ENCODE measurements at regions not wholly inside any gene's neighbourhood (a gene's known extent, or its start where the extent isn't known, plus 50 kb on each side); places are given as distances from the start of the nearest gene placed in this dataset.
A peak's percentile ranks its signal among the peaks of the same experiment; 100 is the strongest.
"Not testable (repeated sequence)": the region's sequence is repeated elsewhere in the genome, so short reads cannot be mapped to it uniquely, and the experiment has no call there.

DNA sequence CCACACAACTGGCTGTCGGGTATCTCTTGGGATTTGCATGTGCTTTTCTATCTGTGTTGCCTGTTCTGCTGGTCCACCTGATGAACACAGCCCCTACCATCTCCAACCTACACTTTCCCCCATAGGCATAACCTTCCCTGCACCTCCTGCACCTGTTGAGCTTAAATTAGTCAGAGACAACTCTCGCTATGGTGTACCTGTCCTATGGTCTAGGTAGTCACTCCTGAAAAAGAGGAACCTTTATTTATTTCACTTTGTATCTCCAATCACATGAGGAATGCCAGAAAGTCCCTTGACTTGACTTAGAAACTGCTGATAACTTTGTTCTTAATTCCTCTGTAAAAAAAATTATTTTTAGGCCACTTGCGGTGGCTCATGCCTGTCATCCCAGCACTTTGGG lies 338.1 kb downstream of the DHRSX start:
- DNase-seq = no peak

DNA sequence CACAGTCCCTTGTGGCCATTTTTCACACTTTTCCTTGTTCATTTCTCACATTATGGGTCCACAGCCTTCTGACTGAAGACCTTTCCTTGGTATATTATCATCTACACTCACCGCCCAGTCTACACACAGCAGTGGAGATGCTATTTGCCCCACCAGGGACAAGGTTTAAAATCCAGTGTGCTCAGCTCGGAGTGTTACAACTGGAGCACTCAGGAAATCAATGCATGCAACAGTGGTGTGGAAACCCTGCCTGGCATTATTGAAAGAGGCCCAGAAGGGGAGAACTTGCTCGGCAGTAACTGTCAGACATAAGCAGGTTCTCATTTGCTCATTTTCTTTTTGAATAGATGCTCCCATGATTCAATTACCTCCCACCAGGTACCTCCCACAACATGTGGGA lies 340.9 kb downstream of the DHRSX start:
- DNase-seq = no peak

DNA sequence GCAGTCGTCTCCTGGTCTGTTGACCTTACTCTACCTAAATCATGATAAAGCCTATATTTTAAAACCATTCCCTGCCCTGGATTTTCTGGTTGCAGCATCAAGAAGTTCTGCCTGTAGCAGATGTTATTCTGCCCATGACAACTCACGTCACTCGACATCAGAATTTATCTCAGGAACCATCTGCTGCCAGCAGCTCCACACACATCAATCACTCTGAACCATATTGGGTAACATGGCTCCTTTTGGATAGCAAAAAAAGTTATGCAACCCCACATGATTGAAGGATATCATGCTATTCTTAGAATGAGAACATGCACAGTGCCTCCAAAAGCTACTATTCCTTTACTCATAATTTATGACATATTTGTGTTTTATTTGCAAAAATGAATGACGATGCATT lies 341.4 kb downstream of the DHRSX start:
- no peak for DNase-seq

DNA sequence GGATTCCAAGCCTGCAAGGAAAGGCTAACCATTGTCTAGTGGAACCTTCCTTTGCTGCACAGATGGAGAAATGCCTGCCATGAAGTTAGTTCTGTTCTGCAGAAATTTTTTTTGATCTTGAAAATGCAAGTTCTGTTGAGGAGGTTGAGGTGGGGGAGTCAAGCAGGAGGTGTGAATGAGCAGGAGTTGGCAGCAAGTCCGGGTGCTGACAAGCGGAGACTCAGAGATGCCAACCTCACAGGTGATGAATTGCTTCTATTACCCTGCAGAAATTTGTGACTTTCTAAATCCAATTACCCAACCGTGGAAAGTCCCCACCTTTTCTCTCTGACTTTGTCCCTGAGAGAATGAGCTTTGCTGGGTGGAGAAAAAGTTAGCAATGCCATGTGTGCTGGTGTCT lies 350.1 kb downstream of the DHRSX start:
- DNase-seq = no peak

DNA sequence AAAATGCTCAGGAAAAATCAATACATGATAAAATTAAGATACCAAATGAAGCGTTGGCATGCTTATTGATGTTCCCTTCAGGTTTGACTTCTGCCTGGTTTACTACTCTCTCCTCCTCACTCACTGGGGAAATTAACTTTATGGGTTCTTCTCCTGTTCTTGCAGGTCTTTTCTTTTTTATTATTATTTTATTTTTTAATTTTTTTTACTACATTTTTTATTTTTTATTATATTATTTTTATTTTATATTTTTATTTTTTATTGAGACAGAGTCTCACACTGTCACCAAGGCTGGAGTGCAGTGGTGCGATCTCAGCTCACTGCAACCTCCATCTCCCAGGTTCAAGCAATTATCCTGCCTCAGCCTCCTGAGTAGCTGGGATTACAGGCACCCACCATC lies 350.8 kb downstream of the DHRSX start:
- not testable (repeated sequence) for DNase-seq

DNA sequence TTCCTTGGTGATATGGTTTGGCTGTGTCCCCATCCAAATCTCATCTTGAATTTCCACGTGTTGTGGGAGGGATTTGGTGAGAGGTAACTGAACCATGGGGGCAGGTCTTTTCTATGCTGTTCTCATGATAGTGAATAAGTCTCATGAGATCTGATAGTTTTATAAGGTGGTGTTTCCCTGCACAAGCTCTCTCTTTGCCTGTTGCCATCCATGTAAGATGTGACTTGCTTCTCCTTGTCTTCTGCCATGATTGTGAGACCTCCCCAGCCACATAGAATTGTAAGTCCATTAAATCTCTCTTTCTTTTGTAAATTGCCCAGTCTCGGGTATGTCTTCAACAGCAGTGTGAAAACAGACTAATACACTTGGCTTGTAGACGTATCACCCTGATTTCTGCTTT lies 351.7 kb downstream of the DHRSX start:
- DNase-seq = not testable (repeated sequence)

DNA sequence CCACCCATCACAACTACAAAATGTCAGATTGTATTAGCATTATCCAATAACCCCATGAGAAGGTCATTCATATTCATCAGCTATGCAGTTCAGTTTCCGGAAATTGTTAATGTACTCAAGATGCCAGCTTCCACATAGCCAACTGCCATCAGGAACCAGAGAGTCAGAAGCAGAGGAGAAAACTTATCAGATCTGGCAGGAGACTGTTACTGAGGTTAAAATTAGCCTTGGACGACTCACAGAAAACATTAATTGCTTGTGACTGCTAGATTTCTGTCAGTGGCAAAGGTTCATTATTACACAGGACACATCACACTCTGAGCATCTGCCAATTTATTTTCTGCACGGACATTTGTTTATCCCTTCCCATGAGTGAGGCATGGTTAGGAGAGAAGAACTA lies 352.8 kb downstream of the DHRSX start:
- DNase-seq = peak; percentile 47

DNA sequence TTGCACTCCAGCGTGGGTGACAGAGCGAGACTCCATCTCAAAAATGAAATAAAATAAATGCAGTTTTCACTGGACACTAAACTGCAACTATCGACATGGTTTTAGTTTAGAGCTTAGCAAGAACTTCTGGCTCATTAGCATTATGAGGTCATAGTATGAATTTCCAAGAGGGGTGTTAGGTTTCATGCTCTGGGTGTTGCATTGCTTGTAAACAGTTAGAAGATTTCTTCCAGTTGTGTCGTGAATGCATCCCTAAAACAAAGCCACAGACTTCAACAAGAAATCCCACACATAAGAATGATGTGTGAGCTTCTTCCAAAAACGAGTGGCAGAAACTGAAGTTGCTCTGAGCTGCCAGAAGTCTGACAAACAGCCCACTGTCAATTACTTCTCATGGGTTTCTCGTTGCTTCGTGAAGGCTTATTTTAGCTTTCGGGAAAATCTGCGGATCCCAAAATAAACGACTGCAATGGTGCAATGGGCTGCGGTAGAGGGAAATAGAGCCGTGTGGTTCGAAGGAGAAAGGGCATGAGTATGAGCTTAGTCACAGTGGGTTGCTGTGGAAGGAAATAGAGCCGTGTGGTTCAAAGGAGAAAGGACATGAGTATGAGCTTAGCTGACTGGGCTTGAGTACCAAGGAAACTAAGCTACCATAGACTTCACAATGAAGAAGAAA lies 354.9 kb downstream of the DHRSX start:
- peak; percentile 59 for DNase-seq

DNA sequence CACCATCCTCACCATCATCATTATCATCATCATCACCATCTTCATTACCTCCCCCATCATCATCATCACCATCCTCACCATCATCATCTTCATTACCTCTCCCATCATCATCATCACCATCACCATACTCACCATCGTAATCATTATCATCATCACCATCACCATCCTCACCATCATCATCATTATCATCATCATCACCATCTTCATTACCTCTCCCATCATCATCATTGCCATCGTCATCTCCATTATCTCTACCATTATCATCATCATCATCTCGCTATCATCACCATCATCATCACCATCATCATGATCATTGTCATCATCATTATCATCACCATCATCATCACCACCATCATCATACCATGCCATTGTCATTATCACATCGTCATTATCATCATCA lies 362.9 kb downstream of the DHRSX start:
- no peak for DNase-seq

DNA sequence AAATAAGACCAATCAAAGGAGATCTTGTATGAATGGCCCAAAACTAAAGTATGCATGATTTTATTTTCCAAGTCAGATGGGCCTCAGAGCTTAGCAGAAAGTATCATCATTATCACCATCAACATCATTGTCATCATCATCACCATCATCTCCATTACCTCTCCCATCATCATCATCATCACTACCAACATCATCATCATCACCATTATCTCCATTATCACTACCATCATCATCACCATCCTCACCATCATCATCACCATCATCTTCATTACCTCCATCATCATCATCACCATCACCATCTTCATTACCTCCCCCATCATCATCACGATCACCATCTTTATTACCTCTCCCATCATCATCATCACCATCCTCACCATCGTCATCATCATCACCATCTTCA lies 363.9 kb downstream of the DHRSX start:
- no peak for DNase-seq

DNA sequence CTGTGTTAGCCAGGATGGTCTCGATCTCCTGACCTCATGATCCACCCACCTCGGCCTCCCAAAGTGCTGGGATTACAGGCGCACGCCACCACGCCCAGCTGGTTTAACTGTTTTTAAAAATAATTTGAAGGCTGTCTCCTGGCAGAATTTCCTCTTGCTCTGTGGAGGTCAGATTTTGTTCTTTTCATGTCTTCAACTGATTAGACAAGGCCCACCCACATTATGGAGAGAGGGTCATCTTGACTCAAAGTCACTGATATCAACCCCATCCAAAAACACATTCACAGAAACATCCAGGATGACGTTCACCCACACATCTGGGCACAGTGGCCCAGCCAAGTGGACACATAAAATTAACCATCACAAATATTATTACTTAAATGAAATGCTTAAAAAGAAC lies 365.4 kb downstream of the DHRSX start:
- DNase-seq = no peak

DNA sequence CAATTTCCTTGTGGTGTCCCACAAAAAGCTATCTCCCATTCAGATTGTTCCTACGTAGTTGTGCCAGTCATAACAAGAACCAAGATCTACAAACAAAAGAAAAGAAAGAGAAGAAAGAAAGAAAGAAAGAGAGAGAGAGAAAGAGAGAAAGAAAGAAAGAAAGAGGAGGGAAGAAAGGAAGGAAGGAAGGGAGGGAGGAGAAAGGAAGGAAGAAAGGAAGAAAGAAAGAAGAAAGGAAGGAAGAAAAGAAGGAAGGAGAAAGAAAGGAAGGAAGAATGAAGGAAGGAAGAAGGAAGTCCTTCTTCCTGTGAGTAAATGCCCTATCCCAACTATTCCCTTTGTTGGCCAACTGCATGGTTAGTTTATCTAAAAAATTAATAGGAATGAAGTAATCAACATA lies 366.0 kb downstream of the DHRSX start:
- DNase-seq = no peak
